GM13976 (cell line): ENCODE measurements at regions not wholly inside any gene's neighbourhood (a gene's known extent, or its start where the extent isn't known, plus 50 kb on each side); places are given as distances from the start of the nearest gene placed in this dataset.

Source experiments
- DNase-seq: peaks from one replicate; pipeline ENCODE4 v3.0.0; 2012; ENCODE audit warnings: low spot score
- CTCF ChIP-seq: IDR thresholded peaks from 2 replicates; pipeline ENCODE4 v1.5.1; 2012; ENCODE audit warnings: borderline replicate concordance, mild to moderate bottlenecking; ENCODE audit not compliant: insufficient read depth; ENCODE audit errors: extremely low read depth, missing control alignments, control extremely low read depth
- in situ Hi-C: fragments of 300-500 bp; cut with MboI; formaldehyde crosslinking; loops from one replicate; pipeline ENCODE4 v1.12.0; 2022; ENCODE audit warnings: low sequenced_read_pairs, mixed read lengths, inconsistent platforms; ENCODE audit not compliant: unreplicated experiment

- no peak for TF ChIP-seq CTCF
- in situ Hi-C loops: no loop called here
- DNase-seq: no peak
Observed at GRCh38 chr21:32056791-32057190, 184.0 kb downstream of the HUNK start.

- in situ Hi-C loops: no loop called here
- no peak for DNase-seq
- TF ChIP-seq CTCF: no peak
Observed at GRCh38 chr21:32055305-32055704, 182.5 kb downstream of the HUNK start.
